ENCODE measurements at regions not wholly inside any gene's neighbourhood (a gene's known extent, or its start where the extent isn't known, plus 50 kb on each side); places are given as distances from the start of the nearest gene placed in this dataset.

- Histone ChIP-seq H2BK5ac (ENCODE audit: insufficient read length, low read length) (no peak overlapping the region), H3K14ac (ENCODE audit: insufficient read depth, low read length) (no peak overlapping the region), H3K56ac (ENCODE audit: insufficient read length, low read depth, low read length) (no peak overlapping the region), H3K79me2 (ENCODE audit: insufficient read depth, low read length) (no peaks in the 10 kb centered on the region), H2BK120ac (ENCODE audit: low read depth, low read length, poor library complexity, severe bottlenecking) (no peak overlapping the region), H4K8ac (replicated peaks; ENCODE audit: insufficient read length, low read depth, low read length) (no peak overlapping the region), H4K20me1 (ENCODE audit: control insufficient read depth, insufficient read depth, insufficient read length) (no peaks in the 10 kb centered on the region), H2BK12ac (ENCODE audit: insufficient read length, low read depth, low read length) (no peak overlapping the region), H3K4me2 (ENCODE audit: insufficient read depth, insufficient read length, low read length) (no peak overlapping the region), H4K91ac (ENCODE audit: insufficient read length, low read depth, low read length) (no peak overlapping the region), H3K23me2 (ENCODE audit: insufficient read length, low read depth, low read length, poor library complexity, severe bottlenecking) (no peaks in the 10 kb centered on the region), H2AFZ (ENCODE audit: low read length) (no peak overlapping the region), H3K79me1 (ENCODE audit: insufficient read depth, low read depth, low read length, poor library complexity, severe bottlenecking) (no peaks in the 10 kb centered on the region), H3T11ph (ENCODE audit: low read length) (no peak overlapping the region), H4K5ac (ENCODE audit: insufficient read length, low read depth, low read length) (no peak overlapping the region), H2AK5ac (ENCODE audit: insufficient read length, low read length) (no peak overlapping the region), H3K27ac (ENCODE audit: insufficient read length, low read depth, low read length) (no peak overlapping the region), H3K27me3 (ENCODE audit: insufficient read depth, low read length) (no peaks in the 10 kb centered on the region), H3K9ac (ENCODE audit: extremely low read depth, insufficient read length, low read length) (no peak overlapping the region), H3K23ac (ENCODE audit: insufficient read length, low read depth, low read length) (no peak overlapping the region), H3K18ac (ENCODE audit: insufficient read length, low read depth, low read length) (no peak overlapping the region), H3K9me3 (ENCODE audit: control insufficient read depth, low read depth, low read length) (no peaks in the 10 kb centered on the region), H2BK20ac (ENCODE audit: low read depth, low read length, poor library complexity, severe bottlenecking) (no peak overlapping the region), H2BK15ac (ENCODE audit: low read depth, low read length) (no peak overlapping the region), H3K4me1 (ENCODE audit: insufficient read depth, low read length) (no peaks in the 10 kb centered on the region), H3K4ac (ENCODE audit: low read depth, low read length) (no peak overlapping the region)
- H3K4me1 Mint-ChIP-seq = peaks cover 6 to 8% of the 10 kb centered on the region in 2 experiments
- no peak overlapping the region for H3K4me3 Mint-ChIP-seq
- no peaks in the 10 kb centered on the region for H3K27me3 Mint-ChIP-seq (ENCODE audit: low read depth)
- no CpG with 5 or more reads among the region's 3 CpGs for WGBS (ENCODE audit: extremely low coverage, insufficient read length, low lambda C conversion rate)
- TF ChIP-seq CTCF (conservative IDR thresholded peaks at IDR 0.05) = no peak
- no peaks in the 10 kb centered on the region; a peak in 1 of 5 replicates for H3K9me3 Mint-ChIP-seq
- DNase-seq = no peak
- H3K27ac Mint-ChIP-seq = no peak overlapping the region
- no peaks in the 10 kb centered on the region for H3K36me3 Mint-ChIP-seq (ENCODE audit: insufficient read depth in 1 of 3, low read depth in 3 of 3)
Measured at GRCh38 chr7:114294036-114294435, 120.6 kb upstream of the FOXP2 start.
